ENCODE measurements at regions not wholly inside any gene's neighbourhood (a gene's known extent, or its start where the extent isn't known, plus 50 kb on each side); places are given as distances from the start of the nearest gene placed in this dataset.

DNA sequence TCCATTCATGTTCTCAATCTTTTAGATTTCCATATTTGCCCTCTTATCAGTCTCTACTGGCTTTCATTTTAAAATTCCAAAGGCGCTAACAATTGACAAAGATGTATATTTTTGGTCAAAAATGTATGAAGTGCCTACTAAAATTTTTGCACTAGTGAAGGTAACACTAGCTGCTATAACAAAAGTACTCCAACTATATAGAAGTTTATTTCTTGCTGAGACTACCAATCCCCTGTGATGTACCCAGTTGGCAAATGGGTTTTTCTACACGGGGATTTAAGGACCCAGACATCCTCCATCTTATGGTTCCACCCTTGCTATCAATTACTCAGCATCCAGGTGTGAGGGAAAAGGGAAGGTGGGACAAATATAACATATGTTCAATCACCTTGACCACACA, 75.3 kb upstream of the TSPAN8 start:
- DNase-seq, result no peak

DNA sequence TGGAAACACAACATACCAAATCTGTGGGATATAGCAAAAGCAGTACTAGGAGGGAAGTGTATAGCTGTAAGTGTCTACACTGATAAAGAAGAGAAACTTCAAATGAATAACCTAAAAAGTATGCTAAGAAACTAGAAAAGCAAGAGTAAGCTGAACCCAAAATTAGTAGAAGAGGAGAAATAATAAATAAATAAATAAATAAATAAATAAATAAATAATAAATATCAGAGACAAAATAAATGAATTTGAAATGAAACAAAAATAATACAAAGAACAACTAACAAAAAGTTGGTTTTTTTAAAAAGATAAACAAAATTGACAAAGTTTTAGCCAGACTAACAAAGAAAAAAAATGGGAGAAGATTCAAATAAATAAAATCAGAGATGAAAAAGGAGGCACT, 72.7 kb upstream of the TSPAN8 start:
- DNase-seq, result no peak

DNA sequence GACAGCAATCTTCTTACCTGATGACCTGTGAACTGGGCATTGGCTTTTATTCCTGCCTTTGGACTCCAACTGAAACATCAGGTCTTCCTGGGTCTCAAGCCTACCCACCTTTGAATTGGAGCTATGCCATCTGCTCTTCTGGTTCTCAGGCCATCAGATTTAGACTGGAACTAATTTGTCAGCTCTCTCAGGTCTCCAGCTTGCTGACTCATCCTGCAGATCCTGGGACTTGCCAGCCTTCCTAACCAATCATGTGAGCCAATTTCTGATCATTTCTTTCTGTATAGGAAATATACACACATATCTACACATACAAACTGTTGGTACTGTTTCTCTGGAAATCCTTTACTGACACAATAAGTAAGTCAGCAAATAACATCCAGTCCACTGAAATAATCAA, 65.3 kb upstream of the TSPAN8 start:
- DNase-seq, result no peak

DNA sequence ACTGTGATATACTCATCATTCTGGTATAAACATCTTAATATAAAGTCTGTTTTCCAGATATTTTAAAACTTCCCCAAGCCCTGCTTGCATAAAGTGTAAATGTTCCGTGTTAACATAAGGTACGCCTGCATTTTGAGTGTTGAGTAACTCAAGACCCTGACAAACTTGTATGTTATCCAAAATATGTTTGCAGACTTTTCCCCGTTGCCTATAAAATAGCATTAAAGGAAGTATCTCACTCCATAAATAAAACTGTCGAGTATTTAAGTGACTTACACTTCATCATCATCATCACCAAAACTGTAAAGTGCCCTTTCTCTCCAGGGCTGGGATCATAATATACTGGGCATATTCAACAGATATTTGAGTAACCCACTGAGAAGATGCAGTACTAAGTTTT, 64.6 kb upstream of the TSPAN8 start:
- DNase-seq, result no peak

DNA sequence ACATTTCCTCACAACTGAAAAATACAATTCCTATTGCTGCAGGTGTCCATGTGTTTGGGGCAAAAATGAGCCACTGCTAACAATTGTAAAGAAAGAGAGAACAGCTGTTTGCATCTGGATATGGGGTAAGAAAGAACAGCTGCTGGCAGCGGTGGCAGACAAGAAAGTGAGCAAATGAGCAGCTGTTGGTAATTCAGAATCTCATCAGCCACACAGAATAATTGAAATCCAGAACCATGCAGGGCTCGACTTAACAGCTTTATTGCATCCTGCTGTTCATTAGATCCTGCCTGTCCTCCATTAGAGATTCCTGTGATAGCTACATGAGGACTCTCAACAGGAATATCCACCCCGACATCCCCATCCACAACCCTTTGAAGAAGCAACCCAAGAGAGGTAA, 62.5 kb upstream of the TSPAN8 start:
- DNase-seq, result no peak

DNA sequence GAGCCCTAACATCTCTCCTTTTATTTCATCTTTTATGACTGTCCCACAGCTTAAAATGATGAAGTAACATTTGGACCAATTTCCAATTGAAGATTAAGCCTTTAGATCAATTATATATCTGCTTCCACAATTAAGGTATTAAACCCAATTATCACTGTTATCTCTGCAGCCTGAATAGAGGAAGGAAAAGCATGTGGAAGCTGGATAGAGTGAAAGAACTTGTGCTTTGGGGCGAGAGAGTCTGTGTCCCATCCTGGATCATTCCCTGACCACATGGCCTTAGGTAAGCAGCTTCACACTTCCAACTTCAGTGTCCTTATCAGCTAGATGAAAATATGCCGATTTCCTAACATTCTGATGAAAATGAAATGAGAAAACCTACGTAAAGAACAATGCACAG, 61.4 kb upstream of the TSPAN8 start:
- DNase-seq, result no peak

DNA sequence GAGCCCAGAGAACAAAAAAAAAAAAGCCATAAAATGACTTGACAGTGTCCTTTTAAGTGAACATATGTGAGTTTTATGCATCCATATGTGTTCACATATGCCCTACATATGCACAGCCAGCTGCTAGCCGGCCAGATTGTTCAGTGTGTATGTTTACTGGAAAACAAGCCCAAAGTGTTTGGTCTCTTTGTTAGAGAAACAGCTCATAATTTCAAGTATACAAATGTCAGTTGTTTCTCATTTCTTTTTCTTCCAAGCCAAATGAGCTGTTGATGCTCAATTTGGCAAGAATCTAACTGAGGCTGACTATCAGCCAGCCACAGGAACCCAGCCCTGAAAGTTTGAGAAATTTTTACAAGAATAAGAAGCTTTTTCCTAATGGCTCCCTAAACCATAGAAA, 60.8 kb upstream of the TSPAN8 start:
- DNase-seq, result no peak

DNA sequence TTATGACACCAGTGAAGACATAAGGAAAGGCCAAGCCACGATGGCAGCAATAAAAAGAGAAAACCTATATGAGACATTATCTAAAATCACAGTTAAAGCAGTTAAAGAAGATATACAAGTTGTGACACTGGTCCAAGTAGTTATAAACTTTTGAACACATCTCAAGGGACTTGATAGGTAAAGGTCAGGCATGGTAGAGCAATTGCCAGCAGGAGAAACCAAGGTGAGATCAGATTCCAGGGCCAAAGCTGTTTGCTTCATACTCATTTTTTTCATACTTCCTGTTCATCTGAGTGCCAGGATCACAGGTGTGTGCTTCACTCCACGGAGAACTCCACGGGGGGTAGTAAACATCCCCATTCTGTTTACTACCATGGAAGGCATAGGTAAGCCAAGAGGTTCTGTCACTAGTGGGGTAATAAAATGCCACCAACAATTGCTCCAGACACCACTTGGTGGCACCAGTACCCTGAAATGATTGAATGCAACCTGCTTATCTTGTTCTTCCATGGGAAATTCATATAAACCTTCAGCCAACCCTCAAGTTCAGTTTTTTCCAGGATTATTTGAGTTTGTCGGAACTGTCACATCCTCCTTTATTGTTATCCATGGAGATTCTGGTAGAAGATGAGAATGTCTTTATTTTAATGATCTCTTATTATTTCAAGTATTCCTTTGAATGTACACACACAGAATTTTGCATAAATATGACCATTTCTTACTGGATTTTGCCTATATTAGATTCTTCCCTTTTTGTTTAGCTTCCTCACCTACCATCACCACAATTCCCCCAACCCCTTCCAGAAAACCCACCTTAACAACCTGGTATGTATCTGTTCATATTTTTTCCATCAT, 59.2 kb upstream of the TSPAN8 start:
- DNase-seq, result peak; percentile 30

DNA sequence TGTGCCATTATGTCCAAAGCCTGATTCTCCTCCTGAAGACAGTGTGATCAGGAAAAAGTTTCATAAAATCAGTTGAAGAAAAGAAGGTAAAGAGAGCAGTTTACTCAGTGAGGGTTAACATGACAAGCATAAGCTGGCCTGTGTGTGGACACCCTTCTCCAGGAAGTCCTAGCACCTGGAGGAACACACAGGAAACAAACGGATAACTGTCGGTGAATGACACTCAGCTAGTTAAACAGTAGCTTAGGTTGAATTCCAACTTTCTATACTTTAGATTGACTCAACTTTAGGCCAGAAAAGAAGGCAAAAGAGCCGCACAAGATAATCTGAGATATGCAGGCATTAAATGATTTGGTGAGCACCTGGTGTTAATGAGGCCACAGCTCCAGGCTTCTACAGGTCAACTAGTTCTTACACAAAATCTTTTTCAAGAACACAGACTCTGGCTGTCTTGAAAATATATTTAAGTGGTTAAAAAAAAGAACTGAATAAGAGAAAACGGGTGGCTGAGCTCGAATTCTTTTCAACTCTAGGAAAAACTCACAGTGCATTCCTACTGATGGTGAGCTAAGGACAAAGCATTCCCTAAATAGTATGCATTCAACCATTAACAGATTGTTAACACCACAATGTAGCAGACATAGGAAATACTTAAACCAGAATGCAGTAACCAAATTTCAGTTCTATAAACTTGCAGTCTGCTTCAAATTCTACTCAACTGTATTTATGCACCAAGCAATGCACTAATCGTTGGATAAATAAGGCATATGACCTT, 56.9 kb upstream of the TSPAN8 start:
- no peak for DNase-seq

DNA sequence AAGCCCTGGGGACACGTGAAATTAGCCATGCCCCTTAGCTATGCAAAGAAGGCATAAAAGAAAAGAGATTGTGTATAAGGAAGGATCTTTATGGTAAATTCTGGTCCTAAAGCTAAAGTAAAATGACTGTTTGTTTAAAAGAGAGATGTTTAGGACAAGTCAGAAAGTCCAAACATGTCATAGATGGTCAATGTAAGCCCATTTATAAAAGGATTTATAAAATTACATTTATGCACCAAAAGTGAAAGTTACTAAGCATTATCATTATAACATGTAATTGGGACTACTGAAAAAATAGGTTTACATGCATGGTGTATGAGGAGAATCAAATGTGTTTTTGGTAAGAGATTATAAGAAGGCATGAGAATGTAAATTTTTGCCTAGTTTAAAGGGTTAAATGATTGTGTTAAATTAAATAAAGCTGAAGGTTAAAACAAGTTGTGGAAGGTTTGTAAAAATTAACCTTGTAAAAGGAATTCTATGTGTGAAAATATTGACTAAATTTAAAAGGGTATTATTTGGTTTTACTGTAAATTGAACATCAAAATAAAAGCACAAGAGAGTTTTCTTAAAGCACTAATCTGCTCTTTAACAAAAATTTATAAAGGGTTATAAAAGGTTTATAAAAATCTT, 50.4 kb upstream of the TSPAN8 start:
- no peak for DNase-seq
